ENCODE measurements at regions not wholly inside any gene's neighbourhood (a gene's known extent, or its start where the extent isn't known, plus 50 kb on each side); places are given as distances from the start of the nearest gene placed in this dataset.

GRCh38 chr3:178043084-178043483, 493.2 kb upstream of the KCNMB2 start:
- no peaks in the 10 kb centered on the region for H3K9me3 ChIP-seq
- H3K4me1 ChIP-seq = no peaks in the 10 kb centered on the region
- no peak overlapping the region for H3K4me3 ChIP-seq
- H3K36me3 ChIP-seq = no peaks in the 10 kb centered on the region
- intact Hi-C loops (cut with DNase I; ENCODE audit: low total_unique reads) (no loop called here), in situ Hi-C loops (cut with MboI; ENCODE audit: low sequenced_read_pairs in 4 of 4) (no loop called here)
- DNase-seq (no peak), ATAC-seq (no peak)
- H3K27ac ChIP-seq = no peak overlapping the region
- TF ChIP-seq POLR2A (IDR thresholded peaks at IDR 0.05) = no peak
- TF ChIP-seq, protein P1, sequence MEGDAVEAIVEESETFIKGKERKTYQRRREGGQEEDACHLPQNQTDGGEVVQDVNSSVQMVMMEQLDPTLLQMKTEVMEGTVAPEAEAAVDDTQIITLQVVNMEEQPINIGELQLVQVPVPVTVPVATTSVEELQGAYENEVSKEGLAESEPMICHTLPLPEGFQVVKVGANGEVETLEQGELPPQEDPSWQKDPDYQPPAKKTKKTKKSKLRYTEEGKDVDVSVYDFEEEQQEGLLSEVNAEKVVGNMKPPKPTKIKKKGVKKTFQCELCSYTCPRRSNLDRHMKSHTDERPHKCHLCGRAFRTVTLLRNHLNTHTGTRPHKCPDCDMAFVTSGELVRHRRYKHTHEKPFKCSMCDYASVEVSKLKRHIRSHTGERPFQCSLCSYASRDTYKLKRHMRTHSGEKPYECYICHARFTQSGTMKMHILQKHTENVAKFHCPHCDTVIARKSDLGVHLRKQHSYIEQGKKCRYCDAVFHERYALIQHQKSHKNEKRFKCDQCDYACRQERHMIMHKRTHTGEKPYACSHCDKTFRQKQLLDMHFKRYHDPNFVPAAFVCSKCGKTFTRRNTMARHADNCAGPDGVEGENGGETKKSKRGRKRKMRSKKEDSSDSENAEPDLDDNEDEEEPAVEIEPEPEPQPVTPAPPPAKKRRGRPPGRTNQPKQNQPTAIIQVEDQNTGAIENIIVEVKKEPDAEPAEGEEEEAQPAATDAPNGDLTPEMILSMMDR (IDR thresholded peaks at IDR 0.05 in 4 of 5, conservative IDR thresholded peaks at IDR 0.05 in 1 of 5) = no peak
- H3K27me3 ChIP-seq = no peaks in the 10 kb centered on the region

DNA sequence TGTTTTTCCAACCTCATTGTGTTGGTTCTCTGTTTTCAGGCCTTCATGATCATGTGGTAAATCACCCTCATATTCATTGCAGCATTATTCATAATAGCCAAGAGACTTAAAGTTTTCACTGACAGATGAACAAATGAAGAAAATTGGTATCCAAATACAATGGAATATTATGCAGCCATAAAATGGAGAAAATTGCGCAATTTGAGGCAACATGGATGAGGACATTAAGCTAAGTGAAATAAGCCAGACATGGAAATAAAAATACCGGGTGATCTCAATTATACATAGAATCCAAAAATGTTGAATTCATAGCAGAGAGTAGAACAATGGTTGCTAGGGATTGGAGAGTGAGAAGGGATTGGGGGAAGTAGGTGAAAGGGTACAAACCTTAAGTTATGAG, 491.9 kb upstream of the KCNMB2 start:
- TF ChIP-seq, protein P1 (IDR thresholded peaks at IDR 0.05 in 4 of 5, conservative IDR thresholded peaks at IDR 0.05 in 1 of 5) = no peak
- no peak for TF ChIP-seq POLR2A (IDR thresholded peaks at IDR 0.05)
- no peaks in the 10 kb centered on the region for H3K4me1 ChIP-seq
- H3K27me3 ChIP-seq = no peaks in the 10 kb centered on the region
- in situ Hi-C loops (cut with MboI; ENCODE audit: low sequenced_read_pairs in 4 of 4) (no loop called here), intact Hi-C loops (cut with DNase I; ENCODE audit: low total_unique reads) (no loop called here)
- no peaks in the 10 kb centered on the region for H3K36me3 ChIP-seq
- no peak overlapping the region for H3K27ac ChIP-seq
- no peaks in the 10 kb centered on the region for H3K9me3 ChIP-seq
- no peak for DNase-seq
- no peak for ATAC-seq
- no peak overlapping the region for H3K4me3 ChIP-seq

DNA sequence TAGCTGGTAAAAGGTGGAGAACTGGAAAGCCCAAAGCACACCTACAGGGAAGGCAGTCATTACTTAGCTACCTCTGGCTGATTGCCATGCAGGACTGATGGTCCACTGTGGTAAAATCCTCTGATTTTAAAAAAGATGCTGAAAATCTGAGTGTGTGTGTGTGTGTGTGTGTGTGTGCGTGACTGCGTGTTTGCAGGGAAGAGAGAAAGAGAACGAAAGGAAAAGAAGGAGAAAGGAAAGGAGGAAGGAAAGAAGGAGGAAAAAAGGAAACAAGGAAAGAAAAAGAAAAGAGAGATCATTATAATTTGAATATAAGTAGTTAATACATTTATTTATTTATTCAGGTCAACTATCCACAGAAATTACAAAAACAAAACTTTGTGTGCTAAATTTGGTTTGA, 488.7 kb upstream of the KCNMB2 start:
- intact Hi-C loops (cut with DNase I; ENCODE audit: low total_unique reads) = no loop called here
- in situ Hi-C loops (cut with MboI; ENCODE audit: low sequenced_read_pairs in 4 of 4) = no loop called here
- ATAC-seq = no peak

DNA sequence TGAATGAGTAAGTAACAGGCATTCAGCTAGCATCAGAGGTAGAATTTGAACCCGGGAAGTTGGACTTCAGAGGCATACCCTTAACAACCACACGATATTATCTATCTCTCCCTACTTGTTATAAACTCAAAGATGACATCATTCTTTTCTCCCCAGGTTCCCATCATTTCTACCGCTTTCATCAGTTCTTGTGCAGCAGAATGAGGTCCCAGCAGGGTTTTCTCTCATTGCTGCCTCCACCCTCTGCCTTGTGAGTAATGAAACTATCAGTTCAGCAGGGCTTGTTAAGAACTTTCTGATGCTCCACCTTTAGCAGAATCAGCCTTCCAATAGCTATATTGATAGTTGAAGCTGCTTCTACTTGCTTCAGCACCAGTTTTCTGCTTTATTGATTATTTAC, 487.5 kb upstream of the KCNMB2 start:
- no peaks in the 10 kb centered on the region for H3K36me3 ChIP-seq
- intact Hi-C loops (cut with DNase I; ENCODE audit: low total_unique reads) (no loop called here), in situ Hi-C loops (cut with MboI; ENCODE audit: low sequenced_read_pairs in 4 of 4) (no loop called here)
- no peak overlapping the region for H3K27ac ChIP-seq
- ATAC-seq = no peak
- TF ChIP-seq POLR2A (IDR thresholded peaks at IDR 0.05) = no peak
- TF ChIP-seq, protein P1 (IDR thresholded peaks at IDR 0.05 in 4 of 5, conservative IDR thresholded peaks at IDR 0.05 in 1 of 5) = no peak
- no peaks in the 10 kb centered on the region for H3K9me3 ChIP-seq
- no peaks in the 10 kb centered on the region for H3K4me1 ChIP-seq
- H3K27me3 ChIP-seq = no peaks in the 10 kb centered on the region
- H3K4me3 ChIP-seq = no peak overlapping the region
- no peak for DNase-seq

More for the DNA sequence above, 488.7 kb upstream of the KCNMB2 start:
- Histone ChIP-seq H3K27ac (no peak overlapping the region), H3K36me3 (no peaks in the 10 kb centered on the region), H3K4me1 (no peaks in the 10 kb centered on the region), H3K27me3 (no peaks in the 10 kb centered on the region), H3K4me3 (no peak overlapping the region), H3K9me3 (no peaks in the 10 kb centered on the region)
- no peak for DNase-seq
- TF ChIP-seq POLR2A (IDR thresholded peaks at IDR 0.05) = no peak
- TF ChIP-seq, protein P1 (IDR thresholded peaks at IDR 0.05 in 4 of 5, conservative IDR thresholded peaks at IDR 0.05 in 1 of 5) = no peak

GRCh38 chr3:178054471-178054870, 481.8 kb upstream of the KCNMB2 start:
- H3K27ac ChIP-seq = no peak overlapping the region
- H3K36me3 ChIP-seq = no peaks in the 10 kb centered on the region
- no peak for DNase-seq
- TF ChIP-seq, protein P1 (IDR thresholded peaks at IDR 0.05 in 4 of 5, conservative IDR thresholded peaks at IDR 0.05 in 1 of 5) = no peak
- TF ChIP-seq POLR2A (IDR thresholded peaks at IDR 0.05) = no peak
- no peak overlapping the region for H3K4me3 ChIP-seq
- intact Hi-C loops (cut with DNase I; ENCODE audit: low total_unique reads) = no loop called here
- H3K27me3 ChIP-seq = no peaks in the 10 kb centered on the region
- no peaks in the 10 kb centered on the region for H3K9me3 ChIP-seq
- H3K4me1 ChIP-seq = no peaks in the 10 kb centered on the region
- no peak for ATAC-seq
- in situ Hi-C loops (cut with MboI; ENCODE audit: low sequenced_read_pairs in 4 of 4) = no loop called here
